ENCODE measurements at regions not wholly inside any gene's neighbourhood (a gene's known extent, or its start where the extent isn't known, plus 50 kb on each side); places are given as distances from the start of the nearest gene placed in this dataset.

GRCh38 chr2:42897358-42897757 lies 105.0 kb upstream of the HAAO start:
- DNase-seq (ENCODE audit: low spot score), result no peak

DNA sequence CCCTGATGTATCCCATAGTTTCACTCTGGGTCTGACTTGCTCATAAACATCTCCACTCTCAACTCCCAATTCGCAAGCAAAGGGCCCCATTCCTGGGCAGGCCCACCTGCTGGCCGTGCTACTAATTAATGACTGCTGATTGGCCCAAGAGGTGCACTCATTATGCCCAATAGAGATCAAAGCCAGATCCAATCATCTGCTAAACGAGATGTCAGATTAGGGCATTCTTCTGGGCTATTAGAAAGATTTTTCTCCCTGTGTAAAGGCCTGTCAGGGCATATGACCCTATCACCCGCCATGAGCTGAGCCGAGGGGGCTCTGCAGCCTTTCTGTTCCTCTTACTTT lies 103.4 kb upstream of the HAAO start:
- no peak for DNase-seq (ENCODE audit: low spot score)

DNA sequence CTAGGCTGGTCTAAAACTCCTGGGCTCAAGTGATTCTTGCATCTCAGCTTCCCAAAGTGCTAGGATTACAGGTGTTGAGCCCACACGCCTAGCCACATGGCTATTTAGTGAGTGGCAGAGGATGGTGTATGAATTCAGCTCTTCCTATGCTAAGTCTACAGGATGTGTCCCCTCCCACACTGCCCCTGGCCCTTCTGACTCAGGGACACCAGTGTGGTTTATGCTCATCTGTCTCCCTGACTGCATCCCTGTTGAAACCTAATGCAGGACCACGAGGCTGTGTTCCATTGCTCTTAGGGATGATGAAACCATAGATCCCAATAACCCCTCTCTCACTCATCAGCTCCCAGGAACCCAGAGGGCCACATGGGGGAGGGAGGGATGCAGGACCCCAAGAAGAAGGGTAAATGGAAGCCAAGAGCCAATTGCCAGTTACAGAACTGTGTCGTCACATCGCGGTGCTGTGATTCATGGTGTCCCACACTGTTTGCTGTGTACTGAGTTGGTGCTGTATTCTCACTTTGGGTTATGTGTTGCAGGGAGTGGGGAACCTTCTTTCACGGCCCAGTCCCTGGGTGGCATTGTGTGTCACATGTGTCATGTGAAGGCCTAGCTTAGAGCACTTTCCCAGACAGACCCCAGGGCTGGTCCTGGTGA lies 102.9 kb upstream of the HAAO start:
- DNase-seq (ENCODE audit: low spot score), result no peak

DNA sequence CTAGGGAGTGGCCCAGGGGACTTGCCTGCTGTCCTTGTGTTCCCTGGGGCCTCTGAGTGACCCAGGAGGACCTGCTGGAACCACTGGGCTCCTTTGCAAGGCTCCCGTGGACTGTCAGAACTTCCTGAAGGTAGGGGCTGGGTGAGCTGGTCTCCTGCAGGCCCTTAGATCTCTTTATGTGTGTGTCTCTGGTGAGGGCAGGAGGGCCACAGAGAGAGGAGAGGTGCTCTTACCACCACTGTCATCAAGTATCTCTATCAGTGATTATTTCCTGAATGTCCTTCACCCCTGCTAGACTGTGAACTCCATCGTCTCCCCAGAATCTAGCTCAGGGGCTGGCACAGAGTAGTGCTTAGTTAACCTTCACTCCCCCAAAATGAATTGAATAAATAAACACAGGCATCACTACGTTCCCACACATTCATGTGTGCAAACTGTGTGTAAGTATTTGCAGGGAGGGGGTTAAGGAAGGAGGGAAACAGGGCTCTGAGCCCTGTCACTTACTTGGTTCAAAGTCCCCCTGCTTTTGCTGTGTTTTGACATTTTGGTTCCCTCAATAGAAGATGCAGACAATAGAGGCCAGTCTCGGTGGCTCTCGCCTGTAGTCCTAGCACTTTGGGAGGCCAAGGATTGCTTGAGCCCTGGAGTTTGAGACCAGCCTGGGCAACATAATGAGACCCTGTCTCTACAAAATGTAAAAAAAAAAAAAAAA lies 100.8 kb upstream of the HAAO start:
- DNase-seq (ENCODE audit: low spot score), result no peak

DNA sequence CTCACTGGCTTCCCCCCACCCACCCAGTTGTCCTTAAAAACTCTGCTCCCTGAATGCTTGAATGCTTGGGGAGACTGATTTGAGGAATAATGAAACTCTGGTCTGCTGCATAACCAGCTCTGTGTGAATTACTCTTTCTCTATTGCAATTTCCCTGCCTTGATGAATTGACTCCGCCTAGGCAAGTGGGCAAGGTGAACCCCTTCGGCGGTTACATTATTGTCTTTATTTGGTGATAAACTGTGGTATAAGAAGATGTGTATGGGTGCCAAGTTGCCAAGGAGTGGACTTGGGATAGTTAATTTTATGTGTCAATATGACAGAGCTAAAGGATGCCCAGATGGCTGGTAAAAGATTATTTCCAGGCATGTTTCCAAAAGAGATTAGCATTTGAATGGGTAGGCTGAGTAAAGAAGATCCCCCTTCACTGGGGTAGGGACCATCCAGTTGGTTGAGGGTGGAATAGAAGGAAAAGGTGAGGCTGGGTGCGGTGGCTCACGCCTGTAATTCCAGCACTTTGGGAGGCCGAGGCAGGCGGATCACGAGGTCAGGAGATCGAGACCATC lies 98.5 kb upstream of the HAAO start:
- DNase-seq (ENCODE audit: low spot score), result no peak

DNA sequence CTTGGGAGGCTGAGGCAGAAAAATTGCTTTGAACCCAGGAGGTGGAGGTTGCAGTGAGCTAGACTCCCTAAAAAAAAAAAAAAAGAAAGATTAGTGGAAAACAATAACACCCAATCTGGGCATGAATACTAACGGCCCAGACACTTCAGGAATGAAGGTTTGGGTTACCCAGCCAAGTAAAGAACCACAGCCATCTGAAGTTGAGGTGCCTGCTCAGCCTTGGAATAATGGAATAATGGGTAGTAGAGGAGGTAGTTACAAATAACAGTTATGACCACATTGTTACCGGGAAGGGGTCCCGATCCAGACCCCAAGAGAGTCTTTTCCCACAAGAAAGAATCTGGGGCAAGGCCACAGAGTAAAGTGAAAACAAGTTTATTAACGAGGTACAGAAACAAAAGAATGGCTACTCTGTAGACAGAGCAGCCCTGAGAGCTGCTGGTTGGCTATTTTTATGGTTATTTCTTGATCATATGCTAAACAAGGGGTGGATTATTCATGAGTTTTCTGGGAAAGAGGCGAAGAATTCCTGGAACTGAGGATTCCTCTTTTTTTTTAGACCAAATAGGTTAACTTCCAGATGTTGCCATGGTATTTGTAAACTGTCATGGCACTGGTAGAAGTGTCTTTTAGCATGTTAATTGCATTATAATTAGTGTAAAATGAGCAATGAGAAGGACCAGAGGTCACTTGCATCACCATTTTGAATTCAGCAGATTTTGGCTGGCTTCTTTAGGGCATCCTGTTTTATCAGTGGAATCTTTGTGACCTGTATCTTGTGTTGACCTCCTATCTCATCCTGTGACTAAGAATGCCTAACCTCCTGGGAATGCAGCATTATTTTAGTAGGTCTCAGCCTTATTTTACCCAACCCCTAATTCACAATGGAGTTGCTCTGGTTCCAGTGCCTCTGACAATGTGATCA lies 96.2 kb upstream of the HAAO start:
- DNase-seq (ENCODE audit: low spot score), result no peak

DNA sequence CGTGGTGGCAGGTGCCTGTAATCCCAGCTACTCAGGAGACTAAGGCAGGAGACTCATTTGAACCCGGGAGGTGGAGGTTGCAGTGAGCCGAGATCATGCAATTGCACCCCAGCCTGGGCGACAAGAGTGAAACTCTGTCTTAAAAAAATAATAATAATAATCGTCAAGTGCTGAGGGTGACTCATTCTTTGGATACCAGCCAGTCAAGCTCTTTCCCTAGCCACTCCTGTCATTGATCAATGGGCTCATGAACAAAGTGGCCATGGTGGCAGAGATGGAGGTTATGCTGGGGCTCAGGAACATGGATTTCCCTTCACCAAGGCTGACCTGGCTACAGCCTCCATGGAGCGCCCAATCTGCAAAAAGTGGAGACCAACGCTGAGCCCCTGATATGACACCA lies 94.5 kb upstream of the HAAO start:
- no peak for DNase-seq (ENCODE audit: low spot score)

GRCh38 chr2:42882756-42883155 lies 90.4 kb upstream of the HAAO start:
- no peak for DNase-seq (ENCODE audit: low spot score)

DNA sequence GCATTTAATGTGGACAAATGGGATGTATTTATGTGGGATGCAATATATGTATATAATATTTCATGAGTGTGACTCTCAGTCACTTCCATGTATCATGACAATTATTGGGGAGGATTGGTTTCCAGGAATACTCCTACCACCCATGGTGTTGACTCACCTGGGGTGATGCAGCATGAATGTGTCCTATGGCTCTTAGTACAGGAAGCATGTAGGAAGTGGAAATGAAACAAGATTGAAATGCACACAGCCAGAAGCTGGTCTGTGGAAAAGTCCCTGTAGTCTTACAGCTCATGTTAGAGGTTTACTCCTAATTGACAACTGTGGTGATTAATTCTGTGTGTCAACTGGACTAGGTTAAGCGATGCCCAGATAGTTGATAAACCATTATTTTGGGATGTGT lies 89.3 kb upstream of the HAAO start:
- DNase-seq (ENCODE audit: low spot score), result no peak

DNA sequence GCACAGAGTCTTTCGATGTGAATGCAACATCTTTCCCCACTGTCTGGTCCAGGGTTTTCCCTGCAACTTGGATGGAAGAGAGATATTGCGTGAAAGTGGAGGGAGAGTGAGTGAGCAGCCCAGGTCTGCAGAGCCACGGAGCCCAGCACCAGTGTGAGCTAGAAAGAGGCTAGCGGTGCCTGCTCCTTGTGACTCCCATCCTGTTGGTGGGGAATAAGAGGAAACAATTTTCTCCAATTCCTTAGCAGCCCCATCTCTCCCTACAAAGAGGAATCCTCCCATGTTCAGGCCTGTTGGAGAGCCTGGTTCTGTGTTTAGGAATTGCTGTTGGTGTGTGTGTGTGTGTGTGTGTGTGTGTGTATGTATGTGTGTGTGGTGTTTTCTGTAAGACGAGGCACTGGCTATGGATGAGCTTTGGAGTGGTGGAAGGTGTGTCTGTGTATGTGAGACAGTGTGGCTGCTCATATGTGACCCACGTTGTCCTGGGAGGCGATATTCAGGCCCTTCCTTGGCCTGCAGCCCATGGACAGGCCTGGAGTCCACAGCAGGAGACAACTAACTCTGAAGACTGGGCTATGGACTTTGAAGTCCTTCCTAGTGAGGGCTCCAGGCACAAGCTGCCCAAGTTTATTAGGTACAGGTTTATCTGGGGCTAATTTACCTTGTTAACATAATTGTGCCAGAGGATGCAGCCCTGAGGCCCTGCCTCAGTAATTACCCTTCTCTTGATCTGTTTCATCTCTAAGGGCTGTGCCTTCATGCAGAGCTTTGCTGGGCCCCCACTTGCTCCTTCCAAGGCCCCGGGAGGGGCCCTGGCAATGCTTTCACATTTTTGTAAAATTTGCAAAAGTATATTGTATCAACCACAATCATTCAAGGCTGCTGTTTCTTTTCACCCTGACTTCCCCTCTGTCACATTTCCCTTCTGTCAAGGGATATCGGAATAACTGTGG lies 88.6 kb upstream of the HAAO start:
- no peak for DNase-seq (ENCODE audit: low spot score)

- DNase-seq (ENCODE audit: low spot score), result no peak
Measured at GRCh38 chr2:42879913-42880737, 87.7 kb upstream of the HAAO start.

DNA sequence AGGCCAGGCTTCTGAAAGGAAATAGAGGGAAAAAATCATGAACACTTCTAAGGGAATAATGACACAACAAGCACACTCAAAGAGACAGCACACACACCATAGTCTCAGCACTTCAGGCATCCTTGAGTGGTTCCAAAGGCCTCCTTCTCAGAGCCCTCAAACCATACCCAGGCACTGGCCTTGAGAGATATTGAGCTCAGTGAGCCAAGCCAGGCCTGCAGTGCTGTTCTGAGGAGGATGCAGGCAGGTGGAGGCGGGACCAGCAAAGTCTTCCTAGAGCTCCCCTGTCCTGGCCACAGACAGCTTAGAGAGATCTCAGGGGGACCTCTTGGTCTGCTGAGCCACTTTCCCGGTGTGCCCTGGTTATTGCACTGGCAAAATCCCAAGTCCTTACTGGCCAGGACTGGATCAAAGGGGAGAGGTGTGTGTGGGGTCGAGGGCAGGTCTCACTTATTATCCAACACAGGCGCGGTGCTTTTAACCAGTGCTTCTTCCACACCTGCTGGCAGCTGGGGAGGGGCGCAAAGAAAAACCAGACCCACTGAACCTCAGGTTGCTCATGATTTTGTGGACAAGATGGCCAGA lies 86.8 kb upstream of the HAAO start:
- DNase-seq (ENCODE audit: low spot score), result no peak

DNA sequence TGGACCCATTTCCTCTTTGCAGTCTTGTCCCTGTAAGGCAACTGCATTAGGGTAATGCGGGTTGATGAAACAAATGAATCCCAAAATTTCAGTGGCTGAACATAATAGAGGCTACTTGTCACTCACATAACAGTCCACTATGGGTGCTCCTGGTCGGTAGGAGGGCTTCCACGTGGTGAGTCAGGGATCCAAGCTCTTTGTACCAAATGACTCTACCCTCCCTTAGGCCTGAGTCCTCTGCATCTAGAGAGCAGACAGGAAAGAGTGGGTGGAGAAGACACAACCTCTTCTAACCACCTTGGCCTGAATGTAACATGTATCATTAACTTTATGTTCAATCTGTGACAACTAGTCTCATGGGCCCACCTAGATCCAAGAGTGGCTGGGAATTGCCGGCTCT lies 86.2 kb upstream of the HAAO start:
- no peak for DNase-seq (ENCODE audit: low spot score)

GRCh38 chr2:42877936-42878335 lies 85.6 kb upstream of the HAAO start:
- DNase-seq (ENCODE audit: low spot score), result no peak

DNA sequence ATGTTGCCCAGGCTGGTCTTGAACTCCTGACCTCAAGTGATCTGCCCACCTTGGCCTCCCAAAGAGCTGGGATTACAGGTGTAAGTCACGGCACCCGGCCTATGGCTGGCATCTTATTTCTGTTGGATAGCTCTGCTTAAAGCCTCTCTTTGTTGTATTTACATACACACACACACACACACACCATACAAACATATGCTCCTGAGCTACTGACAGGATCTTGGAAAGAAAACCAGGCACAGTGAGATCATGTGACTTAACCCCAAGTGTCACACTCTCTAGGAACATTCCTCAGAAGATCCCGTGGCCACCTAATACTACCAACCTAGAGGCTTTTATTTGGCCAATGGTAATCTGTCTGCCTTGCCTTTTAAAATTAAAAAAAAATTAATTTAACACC lies 85.1 kb upstream of the HAAO start:
- DNase-seq (ENCODE audit: low spot score), result no peak

DNA sequence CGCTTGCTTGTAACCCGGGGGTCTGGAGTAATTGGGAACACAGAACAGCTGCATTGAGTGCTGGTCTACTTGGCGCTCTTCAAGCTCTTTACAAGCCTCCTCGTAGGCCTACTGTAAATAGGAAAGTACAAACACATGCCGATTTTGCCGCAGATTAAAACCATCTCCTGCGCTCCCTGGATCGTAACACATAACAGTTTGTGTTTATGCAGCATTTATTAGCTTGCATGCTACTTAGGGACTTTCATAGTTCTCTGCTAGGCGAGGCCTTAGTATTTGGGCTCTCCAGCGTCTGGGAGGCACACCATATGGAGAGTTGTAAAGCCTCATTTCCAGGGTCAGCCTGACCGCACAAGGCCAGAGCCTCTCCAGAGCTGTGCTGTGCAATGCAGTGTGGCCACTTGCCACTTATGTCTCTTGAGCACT lies 84.0 kb upstream of the HAAO start:
- no peak for DNase-seq (ENCODE audit: low spot score)

DNA sequence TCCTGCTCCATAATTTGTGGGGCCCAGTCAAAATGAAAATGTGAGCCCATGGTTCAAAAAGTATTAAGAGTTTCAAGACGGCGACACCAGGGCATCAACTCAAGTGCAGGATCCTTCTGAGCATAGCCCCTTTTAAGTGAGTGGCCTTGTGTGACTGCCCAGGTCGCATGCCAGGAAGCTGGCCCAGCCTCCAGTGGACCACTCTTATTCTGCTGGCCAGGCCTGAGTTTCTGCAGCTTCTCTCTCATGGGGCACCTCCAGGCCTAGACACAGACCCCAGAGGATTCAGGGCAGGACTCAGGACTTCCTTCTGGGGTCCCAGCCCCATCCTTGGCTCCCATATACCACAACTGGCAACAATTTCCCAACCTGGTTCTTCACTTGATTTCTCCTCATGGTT lies 83.5 kb upstream of the HAAO start:
- DNase-seq (ENCODE audit: low spot score), result no peak

DNA sequence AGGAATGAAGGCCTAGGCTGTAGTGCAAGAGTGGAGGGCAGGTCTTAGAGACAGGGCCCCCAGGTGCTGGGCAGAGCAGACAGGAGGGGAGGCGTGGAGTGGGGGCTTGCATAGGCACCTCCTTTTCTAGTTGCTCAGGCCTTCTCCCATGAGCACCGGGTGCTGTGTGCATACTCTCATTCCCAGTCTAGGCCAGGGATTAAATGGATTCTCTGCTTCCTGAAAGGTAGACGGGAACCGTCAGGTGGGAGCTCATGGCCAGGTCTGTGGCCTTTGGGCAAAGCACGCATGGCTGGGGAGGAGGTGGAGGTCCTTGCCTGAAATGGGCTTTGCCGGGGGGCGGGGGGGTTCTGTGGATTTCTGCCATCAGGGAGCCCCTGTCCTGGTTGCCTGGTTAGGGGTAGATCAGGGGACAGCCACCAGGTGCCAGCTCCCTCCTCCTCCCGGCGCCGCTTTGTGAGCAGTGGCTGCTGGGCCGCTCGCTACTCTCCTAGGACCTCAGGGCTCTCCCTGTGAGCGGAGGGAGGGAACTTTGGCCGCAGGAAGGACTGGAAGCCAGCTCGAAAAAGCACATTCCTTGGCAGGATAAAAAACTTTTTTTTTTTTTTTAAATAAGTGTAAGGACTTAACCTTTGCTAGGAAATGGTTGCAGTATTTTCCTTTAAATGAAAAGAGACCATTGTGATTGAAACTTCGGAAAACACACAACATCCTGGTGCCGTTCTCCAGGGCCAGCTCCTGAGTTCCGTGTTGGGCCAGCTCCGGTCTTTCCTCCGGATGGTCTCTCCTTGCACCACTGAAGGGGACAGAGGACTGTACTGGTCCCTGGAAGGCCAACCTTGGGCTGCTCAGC lies 82.8 kb upstream of the HAAO start:
- no peak for DNase-seq (ENCODE audit: low spot score)

DNA sequence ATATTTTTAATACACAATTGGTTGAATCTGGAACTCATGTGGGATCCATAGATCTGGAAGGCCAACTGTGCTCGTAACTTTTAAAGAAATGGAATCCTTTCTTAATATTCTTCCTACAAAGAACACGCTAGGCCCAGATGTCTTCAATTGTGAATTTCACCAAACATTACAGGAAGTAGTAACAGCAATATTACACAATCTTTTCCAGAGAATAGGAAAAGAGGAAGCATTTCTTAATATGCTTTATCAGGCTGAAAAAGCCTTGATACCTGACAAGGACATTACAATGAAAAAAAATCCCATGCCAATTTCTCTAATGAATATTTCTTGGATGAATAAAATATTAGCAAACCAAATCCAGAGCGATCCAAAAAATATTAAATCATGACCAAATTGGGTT lies 80.3 kb upstream of the HAAO start:
- no peak for DNase-seq (ENCODE audit: low spot score)

Measured in hematopoietic multipotent progenitor cell treated with erythropoietin and hydrocortisone succinate and interleukin-3 and kit ligand, for 15 days (in vitro differentiated cells).